T-helper 1 cell treated with Interleukin-12 subunit alpha and Interleukin-12 subunit beta and Interleukin-4 antibody, amounts not matched to agents 30 μg/mL and 1 μg/mL, for 36 hours (primary cell): ENCODE measurements at regions not wholly inside any gene's neighbourhood (a gene's known extent, or its start where the extent isn't known, plus 50 kb on each side); places are given as distances from the start of the nearest gene placed in this dataset.

ENCODE experiments used
- H3K27ac Mint-ChIP-seq: one replicate; pipeline ENCODE4 v1.8.0; 2021; ENCODE audit warnings: mild to moderate bottlenecking, mixed read lengths
- H3K27me3 Mint-ChIP-seq: one replicate; pipeline ENCODE4 v1.8.0; 2021; ENCODE audit warnings: low read depth, mixed read lengths
- H3K36me3 Mint-ChIP-seq: one replicate; pipeline ENCODE4 v1.8.0; 2021; ENCODE audit warnings: low read depth, mixed read lengths
- H3K4me1 Mint-ChIP-seq: one replicate; pipeline ENCODE4 v1.8.0; 2021; ENCODE audit warnings: low read depth, mixed read lengths
- H3K4me3 Mint-ChIP-seq: one replicate; pipeline ENCODE4 v1.8.0; 2021; ENCODE audit warnings: mild to moderate bottlenecking, moderate library complexity, mixed read lengths
- H3K9me3 Mint-ChIP-seq: one replicate; pipeline ENCODE4 v1.8.0; 2021; ENCODE audit warnings: mixed read lengths

DNA sequence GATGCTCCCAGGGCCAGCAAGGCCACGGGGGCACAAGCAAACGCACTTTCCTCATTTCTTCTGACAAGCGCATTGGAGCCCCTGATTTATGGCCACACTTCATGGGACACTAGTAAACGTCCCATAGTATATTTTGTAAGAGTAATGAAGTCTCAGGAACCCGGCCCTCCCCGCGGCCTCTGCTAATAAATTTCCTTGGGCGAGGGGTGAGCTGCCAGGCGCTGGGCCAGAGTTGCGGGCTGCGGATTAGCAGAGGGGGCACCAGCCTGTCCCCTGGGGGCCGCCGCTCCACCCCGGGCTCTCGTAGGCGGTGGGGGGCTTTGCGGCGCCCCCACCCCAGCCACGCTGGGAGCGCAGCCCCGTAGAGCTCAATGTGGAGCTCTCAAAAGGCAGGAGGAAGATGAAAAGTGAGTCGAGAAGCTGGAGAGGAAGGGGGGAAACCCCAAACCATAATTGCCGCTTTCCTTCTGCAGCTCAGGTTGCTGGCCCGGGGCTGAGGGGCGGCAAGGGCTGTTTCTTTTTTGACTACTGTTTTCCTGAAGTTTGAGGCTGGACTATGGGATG is 173.6 kb downstream of the CDC5L start:
- H3K36me3 Mint-ChIP-seq = no peaks in the 10 kb centered on the region
- no peak overlapping the region for H3K27ac Mint-ChIP-seq
- H3K4me3 Mint-ChIP-seq = no peak overlapping the region
- no peaks in the 10 kb centered on the region for H3K9me3 Mint-ChIP-seq
- peaks cover 6% of the 10 kb centered on the region for H3K4me1 Mint-ChIP-seq
- H3K27me3 Mint-ChIP-seq = peaks cover 35% of the 10 kb centered on the region

- Mint-ChIP-seq H3K27me3 (peaks cover 35% of the 10 kb centered on the region), H3K36me3 (no peaks in the 10 kb centered on the region), H3K4me1 (peaks cover 6% of the 10 kb centered on the region), H3K9me3 (no peaks in the 10 kb centered on the region), H3K27ac (no peak overlapping the region), H3K4me3 (no peak overlapping the region)
Observed at GRCh38 chr6:44561832-44562665, 174.5 kb downstream of the CDC5L start.

DNA sequence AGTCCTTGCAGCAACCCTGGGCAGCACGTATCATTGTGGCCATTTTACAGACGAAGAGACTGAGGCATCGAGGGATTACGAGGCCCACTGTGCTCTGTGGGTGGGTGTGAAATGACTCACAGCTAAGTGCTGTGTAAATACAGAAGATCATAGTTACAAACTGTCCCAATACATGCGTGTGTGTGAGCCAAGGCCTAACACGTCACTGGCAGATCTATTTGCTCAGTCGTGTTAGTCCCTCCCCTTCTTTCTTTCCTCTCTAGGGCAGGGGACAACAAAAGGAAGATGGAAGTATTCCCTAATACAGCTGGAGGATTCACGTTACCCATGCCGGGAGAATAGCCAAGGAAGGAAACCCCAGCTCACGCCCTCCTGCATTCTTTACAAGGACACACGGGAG is 175.9 kb downstream of the CDC5L start:
- Mint-ChIP-seq H3K27ac (no peak overlapping the region), H3K27me3 (peaks cover 32% of the 10 kb centered on the region), H3K4me3 (no peak overlapping the region), H3K36me3 (no peaks in the 10 kb centered on the region), H3K9me3 (no peaks in the 10 kb centered on the region), H3K4me1 (peaks cover 6% of the 10 kb centered on the region)

GRCh38 chr6:44564906-44565524 is 177.5 kb downstream of the CDC5L start:
- Mint-ChIP-seq H3K9me3 (no peaks in the 10 kb centered on the region), H3K36me3 (no peaks in the 10 kb centered on the region)

DNA sequence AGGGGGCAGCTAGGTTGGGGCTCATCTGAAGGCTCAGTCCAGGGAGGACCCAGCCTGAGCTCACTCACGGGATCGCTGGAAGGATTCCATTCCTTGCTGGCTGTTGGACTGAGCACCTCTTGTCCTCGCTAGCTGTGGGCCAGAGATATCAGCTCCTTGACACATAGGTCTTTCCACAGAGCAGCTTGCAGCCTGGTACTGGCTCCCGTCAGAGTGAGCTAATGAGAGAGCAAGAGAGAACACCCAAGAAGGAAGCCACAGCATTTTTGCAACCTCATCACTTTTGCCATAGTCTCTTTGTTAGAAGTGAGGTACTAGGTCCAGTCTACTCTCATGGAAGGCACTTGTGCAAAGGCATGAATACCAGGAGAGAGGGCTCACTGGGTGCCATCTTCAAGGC is 179.9 kb downstream of the CDC5L start:
- Mint-ChIP-seq H3K27ac (no peak overlapping the region), H3K4me1 (no peaks in the 10 kb centered on the region), H3K9me3 (no peaks in the 10 kb centered on the region), H3K27me3 (peaks cover 3% of the 10 kb centered on the region), H3K4me3 (no peak overlapping the region), H3K36me3 (no peaks in the 10 kb centered on the region)

More at GRCh38 chr6:44564906-44565524, 177.5 kb downstream of the CDC5L start:
- Mint-ChIP-seq H3K4me3 (no peak overlapping the region), H3K27me3 (peaks cover 15% of the 10 kb centered on the region), H3K4me1 (peaks cover 6% of the 10 kb centered on the region), H3K27ac (no peak overlapping the region)

DNA sequence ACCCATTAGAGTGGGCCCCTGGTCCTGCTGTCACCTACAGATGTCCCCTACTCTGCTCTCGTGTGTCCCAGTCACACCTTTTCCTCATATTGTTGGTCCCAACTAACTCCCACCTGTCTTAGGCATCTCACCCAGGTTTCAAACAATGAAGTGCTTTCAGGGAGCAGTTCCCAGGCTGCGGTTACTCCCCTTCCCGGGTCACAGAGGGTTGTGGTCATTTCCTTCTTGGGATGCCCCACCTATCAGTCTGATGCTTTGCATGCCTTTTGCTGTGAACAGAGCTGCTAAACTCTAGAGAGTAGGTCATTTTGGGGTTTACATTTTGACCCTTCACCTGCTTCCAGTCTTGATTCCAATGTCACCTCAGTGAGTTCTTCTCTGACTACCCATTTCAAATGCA is 181.6 kb downstream of the CDC5L start:
- no peak overlapping the region for H3K4me3 Mint-ChIP-seq
- H3K27ac Mint-ChIP-seq = no peak overlapping the region
- H3K4me1 Mint-ChIP-seq = no peaks in the 10 kb centered on the region
- H3K36me3 Mint-ChIP-seq = no peaks in the 10 kb centered on the region
- no peaks in the 10 kb centered on the region for H3K9me3 Mint-ChIP-seq
- H3K27me3 Mint-ChIP-seq = peaks cover 8% of the 10 kb centered on the region

GRCh38 chr6:44569931-44570385 is 182.5 kb downstream of the CDC5L start:
- Mint-ChIP-seq H3K27ac (no peak overlapping the region), H3K9me3 (no peaks in the 10 kb centered on the region), H3K4me1 (no peaks in the 10 kb centered on the region), H3K27me3 (peaks cover 8% of the 10 kb centered on the region), H3K36me3 (no peaks in the 10 kb centered on the region), H3K4me3 (no peak overlapping the region)

DNA sequence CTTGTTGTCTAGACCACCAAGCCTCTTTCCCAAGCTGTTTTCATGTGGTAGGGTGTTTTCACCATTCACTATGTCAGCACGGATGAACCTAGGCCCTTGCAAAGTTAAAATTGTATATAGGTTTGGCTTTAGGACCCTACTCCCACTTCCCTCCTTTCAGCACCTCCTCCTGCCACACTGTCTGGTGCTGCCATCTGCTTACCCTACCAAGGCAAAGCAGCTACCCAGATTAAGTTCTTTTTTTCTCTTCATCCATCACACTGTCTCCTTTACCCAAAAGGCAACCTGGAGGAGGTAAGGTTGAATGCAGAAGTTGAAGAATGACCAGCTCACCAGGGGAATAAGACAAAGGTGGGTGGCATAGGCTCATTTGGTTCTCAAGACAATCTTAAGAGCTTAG is 184.0 kb downstream of the CDC5L start:
- no peaks in the 10 kb centered on the region for H3K4me1 Mint-ChIP-seq
- peaks cover 8% of the 10 kb centered on the region for H3K27me3 Mint-ChIP-seq
- H3K36me3 Mint-ChIP-seq = no peaks in the 10 kb centered on the region
- no peak overlapping the region for H3K27ac Mint-ChIP-seq
- no peak overlapping the region for H3K4me3 Mint-ChIP-seq
- no peaks in the 10 kb centered on the region for H3K9me3 Mint-ChIP-seq

- no peaks in the 10 kb centered on the region for H3K36me3 Mint-ChIP-seq
- no peak overlapping the region for H3K27ac Mint-ChIP-seq
- no peak overlapping the region for H3K4me3 Mint-ChIP-seq
- no peaks in the 10 kb centered on the region for H3K9me3 Mint-ChIP-seq
- H3K27me3 Mint-ChIP-seq = peaks cover 8% of the 10 kb centered on the region
- no peaks in the 10 kb centered on the region for H3K4me1 Mint-ChIP-seq
Observed at GRCh38 chr6:44572346-44572745, 184.8 kb downstream of the CDC5L start.

- no peaks in the 10 kb centered on the region for H3K36me3 Mint-ChIP-seq
- H3K9me3 Mint-ChIP-seq = no peaks in the 10 kb centered on the region
- no peaks in the 10 kb centered on the region for H3K4me1 Mint-ChIP-seq
- H3K4me3 Mint-ChIP-seq = no peak overlapping the region
- H3K27me3 Mint-ChIP-seq = peaks cover 12% of the 10 kb centered on the region
- no peak overlapping the region for H3K27ac Mint-ChIP-seq
Observed at GRCh38 chr6:44575644-44576043, 188.1 kb downstream of the CDC5L start.

- peaks cover 12% of the 10 kb centered on the region for H3K27me3 Mint-ChIP-seq
- no peaks in the 10 kb centered on the region for H3K9me3 Mint-ChIP-seq
- no peaks in the 10 kb centered on the region for H3K4me1 Mint-ChIP-seq
- H3K4me3 Mint-ChIP-seq = no peak overlapping the region
- no peaks in the 10 kb centered on the region for H3K36me3 Mint-ChIP-seq
- no peak overlapping the region for H3K27ac Mint-ChIP-seq
Observed at GRCh38 chr6:44576132-44576631, 188.7 kb downstream of the CDC5L start.

DNA sequence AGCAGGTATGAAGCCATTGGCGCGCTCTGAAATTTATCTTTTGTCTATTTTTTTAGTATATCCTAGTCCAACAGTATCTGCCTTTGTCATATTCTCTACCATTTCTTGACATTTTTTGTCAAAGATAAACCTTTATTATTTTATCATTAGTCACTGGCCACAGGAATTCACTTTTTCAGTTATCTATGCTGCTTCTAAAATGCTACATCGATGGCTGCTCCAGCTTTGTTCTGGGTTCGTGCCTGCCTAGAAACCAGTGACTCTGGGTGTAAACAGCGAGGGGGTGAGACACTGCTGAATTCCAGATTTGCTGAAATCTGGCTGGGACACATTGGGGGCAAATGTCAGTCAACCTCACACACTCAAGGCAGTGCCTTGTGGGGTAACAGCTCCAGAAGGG is 193.4 kb downstream of the CDC5L start:
- Mint-ChIP-seq H3K4me3 (no peak overlapping the region), H3K4me1 (no peaks in the 10 kb centered on the region), H3K27ac (no peak overlapping the region), H3K36me3 (no peaks in the 10 kb centered on the region), H3K27me3 (peaks cover 10% of the 10 kb centered on the region), H3K9me3 (peaks cover 5% of the 10 kb centered on the region)

DNA sequence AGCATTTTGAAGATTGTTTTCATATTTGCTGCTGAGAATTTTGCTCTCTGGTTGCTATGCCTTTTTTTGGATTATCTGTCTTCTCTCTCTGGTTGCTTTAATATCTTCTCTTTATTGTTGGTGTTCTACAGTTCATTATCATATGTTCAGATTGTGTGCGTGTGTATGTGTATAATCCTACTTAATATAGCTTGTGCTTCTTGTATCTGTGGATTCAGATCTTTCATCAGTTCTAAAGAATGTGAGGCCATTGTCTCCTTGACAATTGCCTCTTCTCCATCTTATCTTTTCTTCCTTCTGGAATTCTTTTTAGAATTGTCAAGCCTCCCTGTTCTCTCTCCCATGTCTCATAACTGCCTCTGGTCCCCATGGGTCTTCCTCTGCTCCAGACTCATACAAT is 195.4 kb downstream of the CDC5L start:
- Mint-ChIP-seq H3K36me3 (no peaks in the 10 kb centered on the region), H3K9me3 (peaks cover 5% of the 10 kb centered on the region), H3K4me3 (no peak overlapping the region), H3K27me3 (peaks cover 16% of the 10 kb centered on the region), H3K27ac (no peak overlapping the region), H3K4me1 (no peaks in the 10 kb centered on the region)

DNA sequence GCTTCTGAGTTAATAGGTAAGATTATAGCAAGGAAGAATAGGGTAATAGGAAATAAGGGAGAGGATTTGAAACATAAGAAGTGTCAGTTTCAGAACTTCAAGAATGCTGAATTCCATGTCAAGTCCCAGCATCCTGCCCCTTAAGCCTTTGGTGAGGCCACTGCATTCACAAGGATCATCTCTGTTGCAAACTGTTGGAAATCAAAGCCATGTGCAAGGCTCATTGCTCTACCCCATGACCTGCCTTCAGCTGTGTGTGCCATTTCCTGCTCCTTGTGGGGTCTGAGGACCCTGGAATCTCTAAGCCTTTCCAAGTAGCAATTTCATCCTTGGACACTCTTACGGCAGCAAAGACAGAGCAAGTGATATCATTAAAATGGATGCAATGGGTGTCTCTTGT is 203.0 kb downstream of the CDC5L start:
- no peaks in the 10 kb centered on the region for H3K36me3 Mint-ChIP-seq
- H3K4me3 Mint-ChIP-seq = no peak overlapping the region
- no peak overlapping the region for H3K27ac Mint-ChIP-seq
- peaks cover 4% of the 10 kb centered on the region for H3K4me1 Mint-ChIP-seq
- peaks cover 11% of the 10 kb centered on the region for H3K27me3 Mint-ChIP-seq
- no peaks in the 10 kb centered on the region for H3K9me3 Mint-ChIP-seq

DNA sequence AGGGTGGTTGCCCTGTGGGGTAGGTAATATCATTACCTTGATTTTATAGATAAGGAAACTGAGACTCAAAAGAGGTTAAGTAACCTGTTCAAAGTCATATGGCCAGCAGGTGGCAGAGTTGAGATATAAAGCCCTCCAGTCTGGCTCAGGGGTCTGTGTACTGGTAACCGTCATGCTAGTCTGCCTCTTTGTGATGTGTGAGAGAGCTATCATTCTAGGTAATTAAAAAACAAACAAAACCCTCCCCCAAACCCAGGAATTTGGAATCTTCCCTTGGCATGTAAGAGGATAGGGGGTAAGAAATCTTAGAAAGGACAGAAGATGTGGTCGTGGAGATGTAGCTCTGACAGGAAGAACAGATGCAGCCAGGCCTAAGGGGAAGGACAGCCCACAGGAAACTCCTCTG is 206.0 kb downstream of the CDC5L start:
- H3K4me1 Mint-ChIP-seq = peaks cover 4% of the 10 kb centered on the region
- no peaks in the 10 kb centered on the region for H3K36me3 Mint-ChIP-seq
- no peak overlapping the region for H3K4me3 Mint-ChIP-seq
- no peaks in the 10 kb centered on the region for H3K9me3 Mint-ChIP-seq
- peaks cover 8% of the 10 kb centered on the region for H3K27me3 Mint-ChIP-seq
- no peak overlapping the region for H3K27ac Mint-ChIP-seq
